ENCODE measurements at regions not wholly inside any gene's neighbourhood (a gene's known extent, or its start where the extent isn't known, plus 50 kb on each side); places are given as distances from the start of the nearest gene placed in this dataset.

DNA sequence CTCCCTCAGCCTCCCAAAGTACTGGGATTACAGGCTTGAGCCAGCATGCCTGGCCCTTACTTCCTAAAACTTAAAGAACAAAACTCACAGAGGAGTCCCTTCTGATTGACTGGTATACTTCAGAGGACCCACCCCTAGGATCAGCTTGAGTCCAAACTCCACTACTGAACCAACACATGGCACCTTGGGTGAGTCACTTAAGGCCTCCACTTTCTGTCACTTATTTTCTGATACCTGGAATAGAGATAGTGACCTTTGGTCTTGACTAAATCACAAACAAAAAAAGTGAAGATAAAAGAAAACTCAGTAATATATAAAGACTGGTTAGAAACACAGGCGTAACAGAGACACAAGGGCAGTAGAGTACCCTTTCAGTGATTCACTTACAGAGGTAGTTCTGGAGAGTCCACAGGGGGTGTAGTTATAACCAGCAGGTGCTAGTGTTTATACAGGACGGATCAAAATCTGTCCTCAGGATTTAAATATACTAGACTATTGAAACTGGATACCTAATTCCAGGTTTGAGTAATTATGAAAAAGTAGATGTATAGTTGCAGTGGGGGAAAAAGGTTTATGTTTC lies 274.3 kb upstream of the ANKRD55 start (continued):
- no peak for TF ChIP-seq SP5 (CRISPR knock-in tag; IDR thresholded peaks at IDR 0.05; ENCODE audit: borderline replicate concordance, low read depth)
- no peak for TF ChIP-seq KMT2A (CRISPR knock-in tag; IDR thresholded peaks at IDR 0.05)
- no peak for TF ChIP-seq ZNF547 (CRISPR knock-in tag; IDR thresholded peaks at IDR 0.05)
- no peak for TF ChIP-seq ERF (CRISPR knock-in tag; IDR thresholded peaks at IDR 0.05)
- TF ChIP-seq NFYB (CRISPR knock-in tag; IDR thresholded peaks at IDR 0.05): no peak
- no peak; the same call in 1 of the 2 replicates for TF ChIP-seq EHMT2 (IDR thresholded peaks at IDR 0.05; ENCODE audit: borderline replicate concordance, low read depth, low read length)
- TF ChIP-seq XRCC5 (optimal IDR thresholded peaks at IDR 0.05; ENCODE audit: low read length): no peak
- no peak for TF ChIP-seq POGZ (CRISPR knock-in tag; IDR thresholded peaks at IDR 0.05)
- TF ChIP-seq, protein P1, sequence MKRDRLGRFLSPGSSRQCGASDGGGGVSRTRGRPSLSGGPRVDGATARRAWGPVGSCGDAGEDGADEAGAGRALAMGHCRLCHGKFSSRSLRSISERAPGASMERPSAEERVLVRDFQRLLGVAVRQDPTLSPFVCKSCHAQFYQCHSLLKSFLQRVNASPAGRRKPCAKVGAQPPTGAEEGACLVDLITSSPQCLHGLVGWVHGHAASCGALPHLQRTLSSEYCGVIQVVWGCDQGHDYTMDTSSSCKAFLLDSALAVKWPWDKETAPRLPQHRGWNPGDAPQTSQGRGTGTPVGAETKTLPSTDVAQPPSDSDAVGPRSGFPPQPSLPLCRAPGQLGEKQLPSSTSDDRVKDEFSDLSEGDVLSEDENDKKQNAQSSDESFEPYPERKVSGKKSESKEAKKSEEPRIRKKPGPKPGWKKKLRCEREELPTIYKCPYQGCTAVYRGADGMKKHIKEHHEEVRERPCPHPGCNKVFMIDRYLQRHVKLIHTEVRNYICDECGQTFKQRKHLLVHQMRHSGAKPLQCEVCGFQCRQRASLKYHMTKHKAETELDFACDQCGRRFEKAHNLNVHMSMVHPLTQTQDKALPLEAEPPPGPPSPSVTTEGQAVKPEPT (CRISPR knock-in tag; IDR thresholded peaks at IDR 0.05; ENCODE audit: low read depth): no peak
- TF ChIP-seq KDM2A (CRISPR knock-in tag; IDR thresholded peaks at IDR 0.05; ENCODE audit: borderline replicate concordance, low read depth): no peak
- TF ChIP-seq ZNF776 (CRISPR knock-in tag; IDR thresholded peaks at IDR 0.05): no peak
- peak in 1 of 2 experiments; percentile 57; a peak in 2 of 4 replicates for TF ChIP-seq EP300 (IDR thresholded peaks at IDR 0.05; ENCODE audit: low read depth in 2 of 2, low read length in 2 of 2)
- no peak for TF ChIP-seq EP300 (CRISPR knock-in tag; IDR thresholded peaks at IDR 0.05; ENCODE audit: borderline replicate concordance)
- 0 out of 2 replicates have a peak, but pooled peaks have one; percentile 29 for TF ChIP-seq NCOA2 (CRISPR knock-in tag; IDR thresholded peaks at IDR 0.05)
- peak; percentile 54 for TF ChIP-seq ARID5B (CRISPR knock-in tag; IDR thresholded peaks at IDR 0.05)
- no peak for TF ChIP-seq ZNF713 (CRISPR knock-in tag; IDR thresholded peaks at IDR 0.05)
- TF ChIP-seq FOSL2 (CRISPR knock-in tag; IDR thresholded peaks at IDR 0.05): peak; percentile 82
- TF ChIP-seq ESRRA (CRISPR knock-in tag; IDR thresholded peaks at IDR 0.05; ENCODE audit: low read depth): no peak
- TF ChIP-seq CEBPG (CRISPR knock-in tag; IDR thresholded peaks at IDR 0.05): no peak
- no peak for TF ChIP-seq ZNF484 (CRISPR knock-in tag; IDR thresholded peaks at IDR 0.05; ENCODE audit: borderline replicate concordance, low read depth)
- TF ChIP-seq SAP130 (CRISPR knock-in tag; IDR thresholded peaks at IDR 0.05; ENCODE audit: low read depth): peak; percentile 18; the same call in 1 of the 2 replicates
- TF ChIP-seq STAG1 (CRISPR knock-in tag; IDR thresholded peaks at IDR 0.05): no peak

All from HepG2 (cell line).